ENCODE measurements at regions not wholly inside any gene's neighbourhood (a gene's known extent, or its start where the extent isn't known, plus 50 kb on each side); places are given as distances from the start of the nearest gene placed in this dataset.

- TF ChIP-seq CTCF (IDR thresholded peaks at IDR 0.05) (no peak), POLR2A (IDR thresholded peaks at IDR 0.05) (no peak)
Observed at GRCh38 chr6:159378411-159379328, 209.5 kb downstream of the FNDC1 start.
